GM21723 (cell line): ENCODE measurements at regions not wholly inside any gene's neighbourhood (a gene's known extent, or its start where the extent isn't known, plus 50 kb on each side); places are given as distances from the start of the nearest gene placed in this dataset.

ENCODE experiments used
- ATAC-seq: cut with Tn5 transposase; IDR thresholded peaks from one replicate; pipeline ENCODE4 v1.9.1; 2021; ENCODE audit warnings: mild to moderate bottlenecking, moderate library complexity; ENCODE audit not compliant: unreplicated experiment

- no peak for ATAC-seq
Measured at GRCh38 chr12:23060161-23060560, 435.2 kb downstream of the ETNK1 start.

- ATAC-seq = no peak
Measured at GRCh38 chr12:23063206-23063605, 438.2 kb downstream of the ETNK1 start.

DNA sequence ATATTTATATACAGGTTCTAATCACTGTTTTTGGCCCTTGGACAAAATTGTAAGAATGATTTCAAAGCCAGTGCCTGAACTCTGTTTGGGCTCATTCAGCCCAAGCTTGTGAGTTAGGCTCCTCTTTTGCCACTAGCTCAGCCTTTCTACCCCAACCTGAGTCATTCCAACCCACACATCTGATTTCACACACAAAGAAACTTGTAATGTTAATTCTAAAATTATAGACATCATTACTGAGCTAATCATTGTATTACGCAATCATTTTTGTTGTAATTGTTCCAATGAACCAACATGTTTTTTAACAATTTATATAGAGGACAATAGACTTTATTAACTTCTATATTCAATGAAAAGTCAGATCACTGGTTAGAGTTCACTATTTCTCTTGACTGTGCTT lies 441.1 kb downstream of the ETNK1 start:
- ATAC-seq = no peak

DNA sequence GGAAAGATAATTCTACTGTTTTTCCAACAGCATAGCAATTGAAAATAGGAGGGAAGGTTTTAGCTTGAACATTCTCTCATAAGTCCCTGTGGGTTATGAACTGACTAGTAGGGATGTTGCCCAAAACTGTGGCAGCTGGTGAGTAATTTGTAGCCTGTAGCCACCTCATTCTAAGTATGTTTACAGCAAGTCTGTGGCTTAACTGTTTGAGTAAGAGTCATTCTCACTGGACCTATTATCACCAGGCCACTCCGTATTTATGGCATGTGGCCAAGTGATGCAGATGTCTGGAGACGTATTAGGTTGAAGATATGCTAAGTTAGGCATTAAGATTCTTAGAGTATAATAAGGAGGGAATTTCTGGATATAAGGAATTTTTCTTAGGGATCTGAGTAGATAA lies 458.3 kb downstream of the ETNK1 start:
- ATAC-seq = peak; percentile 71

DNA sequence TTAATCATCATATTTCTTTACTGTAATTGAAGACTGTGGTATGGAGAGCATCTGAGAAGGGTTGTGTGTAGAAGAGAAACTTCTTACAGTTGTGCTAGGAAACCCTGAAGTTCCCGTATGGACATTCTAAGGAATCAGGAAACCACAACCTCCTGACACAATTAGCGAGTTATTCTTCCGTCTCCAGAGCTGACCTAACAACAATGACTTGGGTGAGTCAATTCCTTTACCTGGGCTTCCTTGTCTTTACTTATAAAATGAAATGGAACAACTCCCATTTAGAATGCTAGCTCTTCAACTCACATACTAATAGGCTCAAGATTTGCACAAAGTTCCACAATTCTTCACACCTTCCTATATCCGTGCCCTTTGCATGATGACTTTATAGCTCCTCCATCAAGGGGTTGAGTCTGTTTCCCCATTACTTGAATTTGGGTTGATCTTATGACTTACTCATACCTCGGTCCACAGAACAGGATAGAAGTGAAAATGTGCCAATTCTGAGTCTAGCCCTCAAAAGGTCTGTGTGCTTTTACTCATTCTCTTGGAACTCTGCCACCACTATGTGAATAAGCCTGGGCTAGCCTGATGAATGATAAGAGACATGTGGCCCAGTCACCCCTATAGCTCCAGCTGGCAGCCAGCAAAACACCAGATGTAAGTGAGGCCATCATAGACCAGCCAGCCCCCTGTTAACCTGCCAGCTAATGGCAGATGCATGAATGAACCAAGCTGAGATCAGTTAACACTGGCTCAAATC lies 459.4 kb downstream of the ETNK1 start:
- no peak for ATAC-seq

GRCh38 chr12:23088594-23088993 lies 463.6 kb downstream of the ETNK1 start:
- ATAC-seq = no peak

DNA sequence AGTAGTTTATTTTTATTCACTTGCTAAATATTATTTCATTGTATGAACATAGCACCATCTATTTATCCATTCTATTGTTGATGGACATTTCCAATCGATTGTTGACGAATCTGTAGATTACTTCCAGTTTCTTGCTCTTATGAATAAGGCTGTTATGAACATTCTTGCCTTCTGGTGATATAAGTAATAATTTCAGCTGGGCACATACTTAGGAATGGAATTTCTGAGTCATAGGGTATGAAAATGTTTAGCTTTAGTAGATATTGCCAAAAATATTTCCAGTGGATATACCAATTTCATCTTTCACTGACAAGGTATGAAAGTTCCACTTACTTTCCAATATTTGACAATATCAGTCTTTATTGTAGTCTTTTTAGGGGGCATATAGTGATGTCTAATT lies 468.5 kb downstream of the ETNK1 start:
- no peak for ATAC-seq

GRCh38 chr12:23096321-23096720 lies 471.4 kb downstream of the ETNK1 start:
- no peak for ATAC-seq

DNA sequence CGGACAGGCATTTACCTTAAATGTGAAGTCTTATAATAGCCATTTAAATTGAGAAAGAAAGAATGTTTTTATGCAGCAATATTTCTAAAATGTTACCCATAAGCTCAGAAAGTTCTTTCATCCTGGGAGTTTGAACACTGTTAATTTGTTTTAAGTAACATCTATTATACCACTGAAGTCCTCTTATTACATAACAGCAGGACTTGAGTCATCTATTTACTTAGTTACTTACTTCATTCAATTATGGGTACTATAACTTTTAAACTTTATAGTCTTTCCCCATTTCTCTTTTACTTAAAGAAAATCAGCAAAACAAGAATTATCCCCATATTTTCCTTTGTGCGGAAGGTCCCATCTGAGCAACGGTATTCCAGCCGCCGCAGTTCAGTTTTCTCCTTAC lies 473.1 kb downstream of the ETNK1 start:
- no peak for ATAC-seq

DNA sequence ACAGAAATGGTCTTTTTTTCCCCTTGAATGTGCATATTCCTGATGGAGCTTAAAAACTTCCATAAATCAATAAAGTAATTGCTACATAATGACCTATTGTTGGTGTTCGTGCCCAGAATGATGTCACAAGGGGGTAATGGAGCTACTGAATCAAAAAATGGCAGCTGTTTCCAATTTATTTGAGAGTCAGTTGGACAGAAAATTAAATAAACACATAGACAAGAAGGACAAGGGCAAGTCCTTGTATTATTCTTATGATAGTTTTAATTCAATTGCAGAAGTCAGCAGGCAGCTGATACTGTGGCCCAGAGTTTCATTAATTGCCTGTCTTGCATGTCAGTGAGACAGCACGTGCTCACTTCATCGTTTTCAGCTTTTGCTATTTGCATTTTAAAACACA lies 473.5 kb downstream of the ETNK1 start:
- ATAC-seq = no peak

GRCh38 chr12:23099104-23099503 lies 474.1 kb downstream of the ETNK1 start:
- no peak for ATAC-seq

DNA sequence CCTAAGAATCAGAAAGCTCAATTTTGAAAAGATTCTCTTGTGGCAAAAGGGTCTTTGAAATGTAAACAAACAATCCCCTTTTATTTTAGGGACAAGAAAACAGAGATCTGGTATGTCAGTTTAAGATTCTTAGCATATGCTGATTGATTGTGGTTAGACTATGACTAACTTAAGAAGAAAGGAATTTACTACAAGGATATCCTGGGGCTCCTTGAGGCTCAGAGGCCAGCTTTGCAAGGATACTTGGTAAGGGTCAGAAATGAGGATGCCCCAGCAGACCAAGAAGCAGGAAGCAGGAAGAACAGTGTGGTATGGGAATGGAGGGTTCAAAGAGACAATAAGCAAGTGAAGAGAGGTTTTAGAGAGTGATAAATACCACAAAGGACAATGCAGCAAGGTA lies 474.6 kb downstream of the ETNK1 start:
- ATAC-seq = no peak

- ATAC-seq = no peak
Measured at GRCh38 chr12:23108957-23109356, 484.0 kb downstream of the ETNK1 start.

DNA sequence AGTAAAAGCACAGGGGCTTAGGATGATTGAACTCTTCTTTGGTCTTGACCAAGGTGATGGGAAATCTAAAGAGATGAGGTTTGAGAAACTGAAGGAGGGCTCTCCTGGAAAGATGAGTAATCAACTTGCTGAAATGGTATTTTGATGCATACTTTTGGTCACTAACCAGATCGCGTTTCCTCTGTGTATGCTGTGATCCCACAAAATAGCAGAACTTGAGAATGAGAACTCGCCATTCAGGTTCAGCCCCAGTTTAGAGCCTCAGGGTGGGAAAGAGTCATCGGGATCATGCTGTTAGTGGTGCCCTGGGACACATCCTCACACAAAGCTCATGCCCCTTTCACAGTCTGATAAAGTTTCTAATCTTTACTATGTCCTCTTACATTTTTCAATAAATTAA lies 488.8 kb downstream of the ETNK1 start:
- no peak for ATAC-seq

DNA sequence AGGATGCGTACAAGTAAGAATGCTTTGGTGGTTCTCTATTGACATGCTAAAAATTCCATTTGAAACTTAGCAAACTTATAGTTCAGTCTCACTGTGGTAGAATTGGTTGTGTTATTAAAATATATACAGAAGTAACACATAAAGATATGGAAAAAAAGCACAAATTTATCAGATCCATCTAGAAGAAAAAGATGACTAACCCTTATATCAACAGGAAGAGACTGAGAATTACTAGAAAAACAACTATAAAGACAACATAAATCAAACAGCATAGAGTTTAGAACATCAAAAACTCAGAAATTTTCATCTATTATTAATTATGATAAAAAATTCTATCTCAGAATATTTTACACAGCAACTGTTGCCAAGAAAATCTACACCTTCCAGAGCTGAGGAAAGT lies 491.0 kb downstream of the ETNK1 start:
- no peak for ATAC-seq

- no peak for ATAC-seq
Measured at GRCh38 chr12:23126794-23127193, 501.8 kb downstream of the ETNK1 start.

- ATAC-seq = no peak
Measured at GRCh38 chr12:23127701-23128100, 502.7 kb downstream of the ETNK1 start.

GRCh38 chr12:23128462-23128861 lies 503.5 kb downstream of the ETNK1 start:
- ATAC-seq = no peak

DNA sequence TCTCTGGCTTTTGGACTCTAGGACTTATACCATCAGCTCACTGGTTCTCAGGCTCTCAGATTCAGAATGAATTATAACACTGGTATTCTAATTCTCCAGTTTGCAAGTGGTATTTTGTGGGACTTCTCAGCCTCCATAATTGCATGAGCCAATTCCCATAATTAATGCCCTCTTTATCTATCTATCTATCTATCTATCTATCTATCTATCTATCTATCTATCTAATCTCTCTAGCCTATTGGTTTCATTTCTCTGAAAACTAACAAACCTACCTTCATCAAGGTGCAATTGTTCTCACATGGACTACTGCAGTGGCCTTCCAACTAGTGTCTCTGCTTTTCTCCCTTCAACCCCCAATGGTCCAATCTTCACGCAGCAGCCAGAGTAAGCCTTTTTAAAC lies 507.4 kb downstream of the ETNK1 start:
- ATAC-seq = no peak

DNA sequence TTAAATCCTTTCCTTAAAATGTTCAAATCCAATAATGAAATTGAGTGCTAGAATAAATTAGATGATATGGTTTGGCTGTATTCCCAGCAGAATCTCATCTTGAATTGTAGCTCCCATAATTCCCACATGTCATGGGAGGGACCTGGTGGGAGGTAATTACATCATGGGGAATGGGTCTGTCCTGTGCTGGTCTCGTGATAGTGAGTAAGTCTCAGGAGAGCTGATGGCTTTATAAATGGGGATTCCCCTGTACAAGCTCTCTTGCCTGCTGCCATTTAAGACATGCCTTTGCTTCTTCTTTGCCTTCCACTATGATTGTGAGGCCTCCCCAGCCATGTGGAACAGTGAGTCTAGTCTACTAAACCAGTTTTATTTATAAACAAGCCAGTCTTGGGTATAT lies 508.5 kb downstream of the ETNK1 start:
- ATAC-seq = no peak

GRCh38 chr12:23139026-23139425 lies 514.1 kb downstream of the ETNK1 start:
- ATAC-seq = no peak

DNA sequence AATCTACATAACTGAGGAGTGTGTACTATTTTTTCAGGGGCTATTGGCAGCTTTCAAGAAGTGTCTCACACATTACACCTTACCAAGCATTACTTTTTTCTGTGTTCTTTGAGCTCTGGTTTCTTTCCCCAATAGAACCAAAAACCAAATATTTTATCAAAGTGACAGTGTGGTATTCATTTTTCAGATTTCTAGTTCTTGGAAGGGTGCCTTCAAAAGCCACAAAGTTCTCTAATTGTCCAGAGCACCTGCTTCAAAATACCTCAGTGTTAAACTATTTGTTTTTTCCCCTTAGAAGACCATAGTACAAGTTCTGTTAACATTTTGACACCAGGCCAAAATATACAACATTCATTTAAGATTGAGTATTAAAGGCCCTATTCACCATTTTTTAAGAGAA lies 515.7 kb downstream of the ETNK1 start:
- no peak for ATAC-seq

DNA sequence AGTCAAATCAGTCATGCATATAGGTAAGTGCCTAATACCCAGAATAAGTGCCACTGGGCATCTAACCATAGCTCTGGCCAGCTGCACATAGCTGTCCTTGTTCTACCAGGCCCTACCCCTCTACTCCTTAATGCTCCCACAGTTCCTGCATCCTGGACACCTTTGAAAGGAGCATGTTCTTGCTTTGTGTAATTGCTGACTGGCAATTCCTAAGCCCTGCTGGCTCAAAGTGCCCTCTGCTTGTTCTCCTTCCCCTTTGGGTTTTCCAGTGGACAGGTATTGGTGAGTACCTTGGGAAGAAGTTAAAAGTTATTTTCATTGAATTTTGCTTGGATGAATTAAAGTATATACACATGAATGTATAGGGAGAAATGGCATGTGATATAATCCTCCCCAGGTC lies 516.4 kb downstream of the ETNK1 start:
- no peak for ATAC-seq
